ENCODE measurements at regions not wholly inside any gene's neighbourhood (a gene's known extent, or its start where the extent isn't known, plus 50 kb on each side); places are given as distances from the start of the nearest gene placed in this dataset.

GRCh38 chr7:106812027-106812643 lies 52.9 kb upstream of the PIK3CG start:
- TF ChIP-seq CTCF (IDR thresholded peaks at IDR 0.05) (no peak), POLR2A (IDR thresholded peaks at IDR 0.05) (no peak), EP300 (IDR thresholded peaks at IDR 0.05) (no peak)

Measured in suprapubic skin (tissue), 3 donors.